NCI-H2081 treated with DMSO at 0.1 percent for 48 hours (cell line): ENCODE measurements at regions not wholly inside any gene's neighbourhood (a gene's known extent, or its start where the extent isn't known, plus 50 kb on each side); places are given as distances from the start of the nearest gene placed in this dataset.
"Not testable (repeated sequence)": the region's sequence is repeated elsewhere in the genome, so short reads cannot be mapped to it uniquely, and the experiment has no call there.

Experiments used
- DNase-seq: peaks from one replicate; lab custom pipeline; 2025; lab: John Stamatoyannopoulos, UW

- DNase-seq = no peak
These were observed 163.1 kb upstream of the PGR start for GRCh38 chr11:101292661-101293240.

GRCh38 chr11:101291279-101291678 is 161.7 kb upstream of the PGR start:
- DNase-seq = no peak

- DNase-seq = no peak
These were observed 158.8 kb upstream of the PGR start for GRCh38 chr11:101288392-101288791.

GRCh38 chr11:101279728-101280127 is 150.1 kb upstream of the PGR start:
- no peak for DNase-seq

GRCh38 chr11:101278286-101278685 is 148.7 kb upstream of the PGR start:
- no peak for DNase-seq

- DNase-seq = no peak
These were observed 147.4 kb upstream of the PGR start for GRCh38 chr11:101277036-101277435.

GRCh38 chr11:101269990-101270660 is 140.5 kb upstream of the PGR start:
- no peak for DNase-seq

GRCh38 chr11:101269390-101269789 is 139.8 kb upstream of the PGR start:
- no peak for DNase-seq

GRCh38 chr11:101267654-101268053 is 138.0 kb upstream of the PGR start:
- DNase-seq = no peak

- no peak for DNase-seq
These were observed 134.7 kb upstream of the PGR start for GRCh38 chr11:101264306-101264705.

GRCh38 chr11:101262995-101263394 is 133.4 kb upstream of the PGR start:
- DNase-seq = no peak

GRCh38 chr11:101262258-101262657 is 132.6 kb upstream of the PGR start:
- no peak for DNase-seq

GRCh38 chr11:101255036-101255435 is 125.4 kb upstream of the PGR start:
- DNase-seq = no peak

GRCh38 chr11:101254037-101254436 is 124.4 kb upstream of the PGR start:
- DNase-seq = no peak

- DNase-seq = not testable (repeated sequence)
These were observed 116.0 kb upstream of the PGR start for GRCh38 chr11:101245635-101246034.

GRCh38 chr11:101245081-101245480 is 115.5 kb upstream of the PGR start:
- not testable (repeated sequence) for DNase-seq

GRCh38 chr11:101241160-101241795 is 111.7 kb upstream of the PGR start:
- DNase-seq = no peak

GRCh38 chr11:101231207-101231834 is 101.7 kb upstream of the PGR start:
- DNase-seq = not testable (repeated sequence)

- no peak for DNase-seq
These were observed 97.0 kb upstream of the PGR start for GRCh38 chr11:101226617-101227016.

- no peak for DNase-seq
These were observed 94.6 kb upstream of the PGR start for GRCh38 chr11:101224221-101224620.

GRCh38 chr11:101218091-101218490 is 88.5 kb upstream of the PGR start:
- DNase-seq = not testable (repeated sequence)

GRCh38 chr11:101216091-101216490 is 86.5 kb upstream of the PGR start:
- DNase-seq = not testable (repeated sequence)

GRCh38 chr11:101215069-101215468 is 85.5 kb upstream of the PGR start:
- DNase-seq = no peak
